ENCODE measurements at regions not wholly inside any gene's neighbourhood (a gene's known extent, or its start where the extent isn't known, plus 50 kb on each side); places are given as distances from the start of the nearest gene placed in this dataset.

GRCh38 chr10:46216836-46217751 is 69.7 kb upstream of the ANTXRL start (continued):
- TF ChIP-seq ZNF785 (CRISPR knock-in tag; IDR thresholded peaks at IDR 0.05): no peak
- TF ChIP-seq SMARCE1 (IDR thresholded peaks at IDR 0.05): peak; percentile 98
- peak; percentile 20; the same call in 1 of the 2 replicates for TF ChIP-seq MIER1 (IDR thresholded peaks at IDR 0.05; ENCODE audit: low read depth)
- TF ChIP-seq NR2F6 (CRISPR knock-in tag; IDR thresholded peaks at IDR 0.05): no peak
- TF ChIP-seq ZNF561 (CRISPR knock-in tag; conservative IDR thresholded peaks at IDR 0.05): no peak
- no peak for TF ChIP-seq CCAR2 (IDR thresholded peaks at IDR 0.05; ENCODE audit: low read depth, low read length)
- TF ChIP-seq MYNN (IDR thresholded peaks at IDR 0.05): no peak
- no peak for TF ChIP-seq MYNN (CRISPR knock-in tag; IDR thresholded peaks at IDR 0.05)
- TF ChIP-seq FOXA1 (IDR thresholded peaks at IDR 0.05; ENCODE audit: borderline replicate concordance): no peak
- TF ChIP-seq KAT7 (CRISPR knock-in tag; IDR thresholded peaks at IDR 0.05; ENCODE audit: borderline replicate concordance): peak; percentile 67; the same call in 1 of the 2 replicates
- no peak for TF ChIP-seq GTF2F1 (IDR thresholded peaks at IDR 0.05; ENCODE audit: low read depth, low read length)
- TF ChIP-seq GATAD2A (IDR thresholded peaks at IDR 0.05): peak; percentile 74
- TF ChIP-seq NCOR1 (IDR thresholded peaks at IDR 0.05): peak; percentile 94
- TF ChIP-seq NFE2L1 (tag; IDR thresholded peaks at IDR 0.05; ENCODE audit: borderline replicate concordance, low read depth): no peak
- TF ChIP-seq ESRRA (IDR thresholded peaks at IDR 0.05; ENCODE audit: borderline replicate concordance, low read depth): peak; percentile 45; the same call in 1 of the 2 replicates
- TF ChIP-seq, protein P1, sequence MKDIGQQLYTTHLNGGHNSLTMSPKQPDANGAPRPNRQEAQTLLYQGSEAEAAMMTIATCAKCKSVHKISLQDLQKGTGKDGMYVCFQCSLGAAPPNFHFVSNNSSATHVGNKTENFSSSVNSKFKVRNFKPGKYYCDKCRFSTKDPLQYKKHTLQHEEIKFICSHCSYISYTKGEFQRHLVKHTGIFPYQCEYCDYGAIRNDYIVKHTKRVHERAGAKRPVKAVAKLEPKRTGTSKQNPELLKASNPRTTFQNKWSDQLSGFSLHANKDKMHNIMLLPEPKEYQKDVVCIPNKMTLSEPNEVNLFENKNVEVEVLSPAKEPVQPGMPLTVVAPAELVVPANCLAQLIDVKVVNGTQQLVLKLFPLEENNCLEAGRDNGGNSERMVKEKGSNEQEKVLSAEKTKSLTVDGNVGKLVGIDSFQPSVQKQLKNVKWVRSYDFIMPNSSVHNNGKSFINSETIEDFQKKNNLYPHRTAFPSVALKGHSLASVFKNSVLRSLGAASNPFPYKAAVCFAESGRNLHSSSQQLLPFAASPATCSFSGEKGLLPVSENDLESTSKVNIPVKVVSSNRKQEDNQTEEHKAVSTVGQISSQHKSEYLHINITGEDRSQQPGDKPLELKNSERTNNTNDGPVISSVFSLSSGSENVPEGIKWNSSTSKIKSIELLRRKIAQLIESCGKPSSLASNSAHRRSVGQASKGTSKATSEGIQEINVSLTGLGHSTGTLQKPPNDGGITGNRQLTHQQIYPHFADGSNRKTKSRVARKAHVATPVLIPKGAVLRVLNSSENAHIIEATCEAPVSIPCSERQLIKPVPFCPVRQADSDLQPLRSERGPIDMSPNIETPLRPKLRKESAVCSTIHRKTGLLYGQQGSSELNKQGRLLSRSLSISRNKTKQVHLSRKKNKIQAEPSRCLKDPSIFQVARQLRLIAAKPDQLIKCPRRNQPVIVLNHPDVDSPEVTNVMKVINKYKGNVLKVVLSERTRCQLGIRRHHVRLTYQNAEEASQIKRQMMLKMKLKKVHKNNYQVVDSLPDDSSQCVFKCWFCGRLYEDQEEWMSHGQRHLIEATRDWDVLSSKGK (CRISPR knock-in tag; IDR thresholded peaks at IDR 0.05): no peak
- TF ChIP-seq ZNF695 (CRISPR knock-in tag; IDR thresholded peaks at IDR 0.05): no peak
- peak; percentile 82 for TF ChIP-seq MTA3 (IDR thresholded peaks at IDR 0.05; ENCODE audit: borderline replicate concordance)
- TF ChIP-seq, protein P2, sequence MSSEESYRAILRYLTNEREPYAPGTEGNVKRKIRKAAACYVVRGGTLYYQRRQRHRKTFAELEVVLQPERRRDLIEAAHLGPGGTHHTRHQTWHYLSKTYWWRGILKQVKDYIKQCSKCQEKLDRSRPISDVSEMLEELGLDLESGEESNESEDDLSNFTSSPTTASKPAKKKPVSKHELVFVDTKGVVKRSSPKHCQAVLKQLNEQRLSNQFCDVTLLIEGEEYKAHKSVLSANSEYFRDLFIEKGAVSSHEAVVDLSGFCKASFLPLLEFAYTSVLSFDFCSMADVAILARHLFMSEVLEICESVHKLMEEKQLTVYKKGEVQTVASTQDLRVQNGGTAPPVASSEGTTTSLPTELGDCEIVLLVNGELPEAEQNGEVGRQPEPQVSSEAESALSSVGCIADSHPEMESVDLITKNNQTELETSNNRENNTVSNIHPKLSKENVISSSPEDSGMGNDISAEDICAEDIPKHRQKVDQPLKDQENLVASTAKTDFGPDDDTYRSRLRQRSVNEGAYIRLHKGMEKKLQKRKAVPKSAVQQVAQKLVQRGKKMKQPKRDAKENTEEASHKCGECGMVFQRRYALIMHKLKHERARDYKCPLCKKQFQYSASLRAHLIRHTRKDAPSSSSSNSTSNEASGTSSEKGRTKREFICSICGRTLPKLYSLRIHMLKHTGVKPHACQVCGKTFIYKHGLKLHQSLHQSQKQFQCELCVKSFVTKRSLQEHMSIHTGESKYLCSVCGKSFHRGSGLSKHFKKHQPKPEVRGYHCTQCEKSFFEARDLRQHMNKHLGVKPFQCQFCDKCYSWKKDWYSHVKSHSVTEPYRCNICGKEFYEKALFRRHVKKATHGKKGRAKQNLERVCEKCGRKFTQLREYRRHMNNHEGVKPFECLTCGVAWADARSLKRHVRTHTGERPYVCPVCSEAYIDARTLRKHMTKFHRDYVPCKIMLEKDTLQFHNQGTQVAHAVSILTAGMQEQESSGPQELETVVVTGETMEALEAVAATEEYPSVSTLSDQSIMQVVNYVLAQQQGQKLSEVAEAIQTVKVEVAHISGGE (CRISPR knock-in tag; IDR thresholded peaks at IDR 0.05): peak in 1 of 3 experiments; percentile 75; a peak in 2 of 6 replicates
- peak in 1 of 2 experiments; percentile 10; a peak in 1 of 4 replicates for TF ChIP-seq RAD21 (CRISPR knock-in tag; conservative IDR thresholded peaks at IDR 0.05 in 1 of 2, IDR thresholded peaks at IDR 0.05 in 1 of 2)
- TF ChIP-seq XRCC4 (IDR thresholded peaks at IDR 0.05; ENCODE audit: extremely low read depth, insufficient read depth, insufficient read length): no peak
- peak; percentile 96 to 97 for TF ChIP-seq TRIM24 (IDR thresholded peaks at IDR 0.05)
- no peak for TF ChIP-seq PCBP1 (IDR thresholded peaks at IDR 0.05; ENCODE audit: low read depth, low read length, poor library complexity, severe bottlenecking)

All from K562 (cell line).